HAP-1 (cell line): ENCODE measurements at regions not wholly inside any gene's neighbourhood (a gene's known extent, or its start where the extent isn't known, plus 50 kb on each side); places are given as distances from the start of the nearest gene placed in this dataset.

Experiments
- DNase-seq, 2 experiments: peaks; one replicate each; pipeline ENCODE4 v3.0.0-alpha.2; 2016 to 2020; ENCODE audit warnings: low spot score in 2 of 2
- H3K27me3 ChIP-seq: fragments of 250-450 bp; sonication (Bioruptor Pico); 2 replicates; pipeline ENCODE4 v1.5.1; 2020; ENCODE audit warnings: low read depth, mild to moderate bottlenecking, moderate library complexity
- H3K36me3 ChIP-seq: fragments of 250-450 bp; sonication (Bioruptor Pico); replicated peaks from 2 replicates; pipeline ENCODE4 v1.5.1; 2020; ENCODE audit warnings: mild to moderate bottlenecking
- H3K4me1 ChIP-seq: fragments of 250-450 bp; sonication (Bioruptor Pico); 2 replicates; pipeline ENCODE4 v1.5.1; 2020; ENCODE audit warnings: mild to moderate bottlenecking
- H3K4me3 ChIP-seq: fragments of 250-450 bp; sonication (Bioruptor Pico); 2 replicates; pipeline ENCODE4 v1.5.1; 2020; ENCODE audit warnings: mild to moderate bottlenecking, moderate library complexity
- H3K9me3 ChIP-seq: fragments of 250-450 bp; sonication (Bioruptor Pico); 2 replicates; pipeline ENCODE4 v1.5.1; 2020; ENCODE audit warnings: mild to moderate bottlenecking, moderate library complexity
- in situ Hi-C: fragments of 300-500 bp; cut with MboI; formaldehyde crosslinking; loops from 3 replicates; pipeline ENCODE4 v1.14.3; 2020; ENCODE audit warnings: low sequenced_read_pairs, inconsistent platforms, mixed read lengths

- Histone ChIP-seq H3K4me1 (no peaks in the 10 kb centered on the region), H3K4me3 (no peak overlapping the region), H3K36me3 (no peaks in the 10 kb centered on the region), H3K9me3 (peaks cover 2% of the 10 kb centered on the region; the same call in 1 of the 2 replicates), H3K27me3 (no peaks in the 10 kb centered on the region)
- in situ Hi-C loops = no loop called here
- DNase-seq = no peak
Observed at GRCh38 chr9:18371621-18372020, 102.3 kb upstream of the ADAMTSL1 start.

GRCh38 chr9:18379073-18379811, 94.7 kb upstream of the ADAMTSL1 start:
- H3K36me3 ChIP-seq = no peaks in the 10 kb centered on the region
- no peak for DNase-seq
- H3K9me3 ChIP-seq = peaks cover 2% of the 10 kb centered on the region; the same call in 1 of the 2 replicates
- no peaks in the 10 kb centered on the region for H3K4me1 ChIP-seq
- H3K4me3 ChIP-seq = no peak overlapping the region
- H3K27me3 ChIP-seq = 0 out of 2 replicates have a peak, but pooled peaks cover 2% of the 10 kb centered on the region
- in situ Hi-C loops = no loop called here

- in situ Hi-C loops = no loop called here
- no peaks in the 10 kb centered on the region for H3K36me3 ChIP-seq
Observed at GRCh38 chr9:18382243-18382642, 91.7 kb upstream of the ADAMTSL1 start.

GRCh38 chr9:18384066-18384465, 89.9 kb upstream of the ADAMTSL1 start:
- in situ Hi-C loops = no loop called here
- Histone ChIP-seq H3K27me3 (peaks cover 10% of the 10 kb centered on the region; the same call in 1 of the 2 replicates), H3K4me3 (no peak overlapping the region), H3K4me1 (no peaks in the 10 kb centered on the region), H3K9me3 (no peaks in the 10 kb centered on the region), H3K36me3 (no peaks in the 10 kb centered on the region)
- no peak for DNase-seq

More at GRCh38 chr9:18382243-18382642, 91.7 kb upstream of the ADAMTSL1 start:
- H3K4me1 ChIP-seq = no peaks in the 10 kb centered on the region
- peaks cover 10% of the 10 kb centered on the region; the same call in 1 of the 2 replicates for H3K27me3 ChIP-seq
- H3K9me3 ChIP-seq = no peaks in the 10 kb centered on the region
- no peak overlapping the region for H3K4me3 ChIP-seq
- DNase-seq = no peak

- in situ Hi-C loops = no loop called here
- H3K4me1 ChIP-seq = no peaks in the 10 kb centered on the region
- H3K4me3 ChIP-seq = no peak overlapping the region
- H3K27me3 ChIP-seq = peaks cover 10% of the 10 kb centered on the region; the same call in 1 of the 2 replicates
- no peak for DNase-seq
- H3K9me3 ChIP-seq = no peaks in the 10 kb centered on the region
- no peaks in the 10 kb centered on the region for H3K36me3 ChIP-seq
Observed at GRCh38 chr9:18385696-18386490, 88.1 kb upstream of the ADAMTSL1 start.

- H3K9me3 ChIP-seq = no peaks in the 10 kb centered on the region
- in situ Hi-C loops = no loop called here
- H3K36me3 ChIP-seq = no peaks in the 10 kb centered on the region
- DNase-seq = no peak
- peaks cover 8% of the 10 kb centered on the region; the same call in 1 of the 2 replicates for H3K27me3 ChIP-seq
- no peak overlapping the region for H3K4me3 ChIP-seq
- peaks cover 12% of the 10 kb centered on the region for H3K4me1 ChIP-seq
Observed at GRCh38 chr9:18390393-18390792, 83.6 kb upstream of the ADAMTSL1 start.

- Histone ChIP-seq H3K9me3 (no peaks in the 10 kb centered on the region), H3K4me1 (peaks cover 12% of the 10 kb centered on the region), H3K27me3 (no peaks in the 10 kb centered on the region), H3K4me3 (no peak overlapping the region), H3K36me3 (no peaks in the 10 kb centered on the region)
- peak; percentile 49 to 75 for DNase-seq
- in situ Hi-C loops = no loop called here
Observed at GRCh38 chr9:18393340-18394130, 80.4 kb upstream of the ADAMTSL1 start.

GRCh38 chr9:18394847-18395351, 79.1 kb upstream of the ADAMTSL1 start:
- in situ Hi-C loops = no loop called here
- Histone ChIP-seq H3K27me3 (no peaks in the 10 kb centered on the region), H3K9me3 (no peaks in the 10 kb centered on the region), H3K4me1 (peaks cover 12% of the 10 kb centered on the region), H3K4me3 (no peak overlapping the region), H3K36me3 (no peaks in the 10 kb centered on the region)
- no peak for DNase-seq

GRCh38 chr9:18396102-18396728, 77.7 kb upstream of the ADAMTSL1 start:
- DNase-seq = peak; percentile 22 to 24
- H3K4me1 ChIP-seq = peaks cover 12% of the 10 kb centered on the region
- H3K36me3 ChIP-seq = no peaks in the 10 kb centered on the region
- in situ Hi-C loops = no loop called here
- no peaks in the 10 kb centered on the region for H3K9me3 ChIP-seq
- H3K27me3 ChIP-seq = no peaks in the 10 kb centered on the region
- no peak overlapping the region for H3K4me3 ChIP-seq

GRCh38 chr9:18397076-18397475, 76.9 kb upstream of the ADAMTSL1 start:
- no peak for DNase-seq
- Histone ChIP-seq H3K9me3 (no peaks in the 10 kb centered on the region), H3K36me3 (no peaks in the 10 kb centered on the region), H3K27me3 (no peaks in the 10 kb centered on the region), H3K4me1 (peaks cover 12% of the 10 kb centered on the region), H3K4me3 (no peak overlapping the region)
- in situ Hi-C loops = no loop called here

GRCh38 chr9:18398038-18398437, 75.9 kb upstream of the ADAMTSL1 start:
- Histone ChIP-seq H3K4me3 (no peak overlapping the region), H3K4me1 (peaks cover 11% of the 10 kb centered on the region), H3K9me3 (no peaks in the 10 kb centered on the region), H3K36me3 (no peaks in the 10 kb centered on the region), H3K27me3 (no peaks in the 10 kb centered on the region)
- in situ Hi-C loops = no loop called here
- no peak for DNase-seq

- in situ Hi-C loops = no loop called here
- Histone ChIP-seq H3K9me3 (no peaks in the 10 kb centered on the region), H3K4me1 (no peaks in the 10 kb centered on the region), H3K4me3 (no peak overlapping the region), H3K27me3 (no peaks in the 10 kb centered on the region; the same call in 1 of the 2 replicates), H3K36me3 (no peaks in the 10 kb centered on the region)
- peak in 1 of 2 experiments; percentile 11 for DNase-seq
Observed at GRCh38 chr9:18404434-18405029, 69.4 kb upstream of the ADAMTSL1 start.

- in situ Hi-C loops = no loop called here
- Histone ChIP-seq H3K9me3 (no peaks in the 10 kb centered on the region), H3K36me3 (no peaks in the 10 kb centered on the region), H3K27me3 (no peaks in the 10 kb centered on the region; the same call in 1 of the 2 replicates), H3K4me1 (no peaks in the 10 kb centered on the region), H3K4me3 (no peak overlapping the region)
- DNase-seq = no peak
Observed at GRCh38 chr9:18405240-18405639, 68.7 kb upstream of the ADAMTSL1 start.
